ENCODE measurements at regions not wholly inside any gene's neighbourhood (a gene's known extent, or its start where the extent isn't known, plus 50 kb on each side); places are given as distances from the start of the nearest gene placed in this dataset.

DNA sequence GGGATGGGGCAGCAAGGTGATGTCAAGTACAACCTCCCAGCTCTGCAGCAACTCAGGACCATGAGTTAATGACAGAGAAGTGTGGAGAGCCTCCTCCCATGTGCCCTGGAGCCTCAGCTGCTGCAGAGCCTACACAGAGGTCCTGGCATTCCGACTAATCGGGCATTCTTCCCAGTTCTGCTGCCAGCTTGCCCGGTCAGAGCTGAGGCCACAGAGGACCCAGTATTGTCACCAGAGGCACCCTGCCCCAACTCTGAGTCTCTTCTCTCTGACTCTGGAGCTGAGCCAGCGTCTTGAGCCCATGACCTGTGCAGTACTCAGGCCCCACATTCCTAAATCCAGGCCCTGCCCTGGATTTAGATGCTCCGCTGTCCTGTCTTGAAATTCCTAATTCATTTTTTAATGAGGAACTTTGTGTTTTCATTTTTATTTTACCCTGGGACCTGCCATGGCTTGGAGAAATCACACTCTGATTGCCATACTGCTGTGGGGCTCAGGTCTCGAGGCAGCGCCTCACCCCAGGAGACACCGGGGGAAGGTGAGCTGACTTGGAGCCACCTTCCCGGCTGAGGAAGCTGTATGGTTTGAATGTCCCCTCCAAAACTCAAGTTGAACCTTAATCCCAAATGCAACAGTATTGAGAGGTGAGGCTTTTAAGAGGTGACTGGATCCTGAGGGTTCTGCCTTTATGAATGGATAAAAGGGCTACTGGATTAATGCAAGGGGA, 144.9 kb upstream of the ZNF507 start:
- no peak for DNase-seq (ENCODE audit: low read depth in 2 of 2)

- DNase-seq (ENCODE audit: low read depth in 2 of 2) = no peak
Observed at GRCh38 chr19:32201211-32201610, 144.2 kb upstream of the ZNF507 start.

GRCh38 chr19:32201636-32202051, 143.8 kb upstream of the ZNF507 start:
- DNase-seq (ENCODE audit: low read depth in 2 of 2) = no peak

- no peak for DNase-seq (ENCODE audit: low read depth in 2 of 2)
Observed at GRCh38 chr19:32202244-32202643, 143.2 kb upstream of the ZNF507 start.

DNA sequence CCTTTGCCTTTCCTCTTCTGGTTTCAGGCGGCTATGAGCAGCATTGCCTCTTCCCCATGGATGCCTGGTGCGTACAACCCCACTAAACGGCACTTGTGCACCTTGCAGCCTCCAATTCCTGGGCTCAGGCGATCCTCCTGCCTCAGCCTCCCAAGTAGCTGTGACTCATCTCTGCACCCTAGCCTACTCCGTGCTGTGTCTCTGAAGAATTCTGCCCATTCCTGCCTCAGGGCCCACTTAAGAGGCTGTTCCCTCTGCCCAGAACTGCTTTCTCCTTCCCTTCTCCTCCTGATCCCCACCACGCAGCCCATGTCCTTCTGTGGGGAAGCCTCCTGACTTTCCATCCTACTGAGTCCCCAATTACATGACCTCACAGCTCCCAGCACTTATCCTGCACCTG, 142.2 kb upstream of the ZNF507 start:
- no peak for DNase-seq (ENCODE audit: low read depth in 2 of 2)

GRCh38 chr19:32206065-32206464, 139.3 kb upstream of the ZNF507 start:
- DNase-seq (ENCODE audit: low read depth in 2 of 2) = no peak

DNA sequence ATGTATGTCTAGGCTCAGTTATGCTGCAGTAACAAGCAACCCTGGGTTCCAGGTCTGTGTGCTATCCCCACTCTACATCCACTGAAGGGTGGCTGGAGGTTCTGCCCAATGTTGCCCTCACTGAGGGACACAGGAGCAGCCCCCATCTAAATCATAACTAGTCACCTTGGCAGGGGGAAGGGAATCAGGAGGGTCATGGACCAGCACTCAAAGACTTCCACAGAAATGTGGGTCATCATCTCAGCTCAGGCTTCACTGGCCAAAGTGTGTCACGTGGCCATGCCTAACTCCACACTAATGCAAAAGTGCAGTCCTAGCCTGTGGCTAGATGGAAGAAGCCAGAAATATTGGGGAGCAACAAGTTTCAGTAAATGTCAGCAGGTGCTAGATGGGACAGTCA, 137.3 kb upstream of the ZNF507 start:
- DNase-seq (ENCODE audit: low read depth in 2 of 2) = no peak

DNA sequence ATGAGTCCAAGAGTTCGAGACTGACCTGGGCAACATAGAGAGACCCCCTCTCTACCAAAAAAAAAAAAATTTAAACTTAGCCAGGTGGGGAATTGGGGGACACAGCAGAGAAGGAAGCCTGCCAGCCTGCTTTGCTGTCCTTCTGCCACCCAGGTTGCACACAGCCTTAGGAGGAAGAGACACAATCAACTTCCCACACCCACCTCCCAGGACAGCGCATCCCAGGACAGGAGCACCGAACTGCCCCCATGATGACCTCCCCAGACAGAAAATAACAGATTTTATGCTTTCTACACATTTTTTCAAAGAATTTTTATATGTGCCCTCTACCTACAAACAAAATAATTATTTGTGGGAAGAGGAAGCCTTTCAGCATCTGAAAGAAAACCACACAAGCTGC, 126.0 kb upstream of the ZNF507 start:
- no peak for DNase-seq (ENCODE audit: low read depth in 2 of 2)

- DNase-seq (ENCODE audit: low read depth in 2 of 2) = no peak
Observed at GRCh38 chr19:32219881-32220472, 125.4 kb upstream of the ZNF507 start.

- no peak for DNase-seq (ENCODE audit: low read depth in 2 of 2)
Observed at GRCh38 chr19:32220951-32221350, 124.5 kb upstream of the ZNF507 start.

- DNase-seq (ENCODE audit: low read depth in 2 of 2) = no peak
Observed at GRCh38 chr19:32222556-32222955, 122.9 kb upstream of the ZNF507 start.

GRCh38 chr19:32223106-32223505, 122.3 kb upstream of the ZNF507 start:
- DNase-seq (ENCODE audit: low read depth in 2 of 2) = no peak

- DNase-seq (ENCODE audit: low read depth in 2 of 2) = no peak
Observed at GRCh38 chr19:32223595-32224370, 121.6 kb upstream of the ZNF507 start.

- peak in 1 of 2 donors; percentile 17 for DNase-seq (ENCODE audit: low read depth in 2 of 2)
Observed at GRCh38 chr19:32224371-32225244, 120.8 kb upstream of the ZNF507 start.

GRCh38 chr19:32227561-32228165, 117.7 kb upstream of the ZNF507 start:
- DNase-seq (ENCODE audit: low read depth in 2 of 2) = no peak

DNA sequence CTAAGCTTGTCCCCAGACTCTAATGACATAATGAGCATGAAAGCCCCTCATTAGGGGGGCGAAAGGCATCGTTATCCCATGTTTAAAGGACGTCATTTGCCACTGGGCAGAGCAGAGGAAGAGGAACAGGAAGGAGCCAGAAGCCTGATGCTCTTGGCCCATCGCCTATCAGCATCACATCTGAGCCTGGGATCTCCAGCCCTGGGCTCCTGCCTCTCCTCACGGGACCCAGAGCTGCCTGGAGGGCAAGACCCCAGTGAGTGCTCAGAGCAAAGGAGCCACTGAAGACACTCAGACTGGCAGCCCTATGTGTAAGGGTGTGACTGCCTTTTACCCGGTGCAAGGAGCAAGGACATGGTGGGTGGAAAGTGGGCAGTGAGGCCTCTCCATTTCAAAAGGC, 115.0 kb upstream of the ZNF507 start:
- DNase-seq (ENCODE audit: low read depth in 2 of 2) = no peak

DNA sequence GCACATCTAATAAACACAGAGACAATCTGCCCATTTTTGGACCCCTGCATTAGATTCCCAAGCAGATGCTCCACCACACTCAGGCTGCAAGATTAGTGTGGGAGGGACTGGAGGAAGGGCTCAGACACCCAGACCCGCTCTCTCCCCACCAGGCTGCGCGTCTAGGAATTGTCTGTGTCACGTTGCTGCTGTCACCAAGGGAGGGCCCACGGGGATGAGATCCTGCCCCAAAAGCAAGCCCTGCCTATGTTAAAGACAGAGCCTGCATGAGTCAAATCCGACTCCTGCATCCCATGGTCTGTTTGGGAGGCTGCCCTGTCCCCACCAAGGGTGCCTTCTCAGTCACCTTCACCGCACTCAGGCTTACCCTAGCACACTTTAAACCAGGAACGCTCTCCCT, 114.4 kb upstream of the ZNF507 start:
- DNase-seq (ENCODE audit: low read depth in 2 of 2) = no peak

GRCh38 chr19:32231691-32232090, 113.7 kb upstream of the ZNF507 start:
- DNase-seq (ENCODE audit: low read depth in 2 of 2) = no peak

DNA sequence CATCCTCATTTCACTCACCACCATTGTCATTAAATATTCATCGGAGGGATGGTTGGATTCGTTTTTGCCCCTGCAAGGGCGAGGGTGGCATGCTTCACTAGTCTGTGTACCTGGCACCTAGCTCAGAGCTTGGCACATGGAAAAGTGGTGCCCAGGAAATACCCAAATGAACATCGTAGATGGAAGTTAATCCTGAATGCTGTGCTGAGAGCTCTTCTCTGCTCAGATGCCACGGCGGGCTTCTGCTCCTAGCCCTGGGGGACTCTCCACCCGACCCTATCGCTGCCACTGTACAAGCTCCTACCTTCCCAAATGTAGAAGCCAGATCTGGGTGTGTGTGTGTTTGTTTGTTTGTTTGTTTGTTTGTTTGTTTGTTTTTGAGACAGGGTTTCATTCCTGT, 113.0 kb upstream of the ZNF507 start:
- no peak for DNase-seq (ENCODE audit: low read depth in 2 of 2)

GRCh38 chr19:32233091-32233490, 112.3 kb upstream of the ZNF507 start:
- no peak for DNase-seq (ENCODE audit: low read depth in 2 of 2)

GRCh38 chr19:32233885-32234284, 111.5 kb upstream of the ZNF507 start:
- no peak for DNase-seq (ENCODE audit: low read depth in 2 of 2)

Measured in activated CD8-positive, alpha-beta memory T cell treated with anti-CD3 and anti-CD28 coated beads for 4 hours (primary cell).